A549 (cell line): ENCODE measurements at regions not wholly inside any gene's neighbourhood (a gene's known extent, or its start where the extent isn't known, plus 50 kb on each side); places are given as distances from the start of the nearest gene placed in this dataset.

ENCODE experiments used
- ATAC-seq, 2 experiments: fragments of 200-7000 bp in 1 of 2; fragments of >200 bp in 1 of 2; cut with Nextera tagmentation in 1 of 2; cut with Tn5 transposase in 1 of 2; 3 replicates each; pipeline versions ENCODE4 v1.8.0 to v1.9.1; 2018 to 2020; ENCODE audit warnings: mild to moderate bottlenecking in 1 of 2, moderate library complexity in 1 of 2
- CTCF ChIA-PET: fragments of 300-600 bp; sonication (Branson Sonifier 250); formaldehyde crosslinking; extraction: SDS; loops from one replicate; lab custom pipeline; 2021; ENCODE audit warnings: antibody characterized with exemption, inconsistent platforms; lab: Yijun Ruan, JAX
- POLR2A ChIA-PET: fragments of 350-600 bp; formaldehyde crosslinking; extraction: SDS; loops from one replicate; lab custom pipeline; 2021; ENCODE audit warnings: antibody characterized with exemption, inconsistent platforms; lab: Yijun Ruan, JAX
- DNase-seq, 2 experiments: peaks; one replicate each; pipeline versions ENCODE4 v3.0.0 to v3.0.0-alpha.2; 2011 to 2016; ENCODE audit warnings: low read depth in 1 of 2, low spot score in 1 of 2
- FAIRE-seq: peaks from 2 replicates; lab custom pipeline; 2011; peaks lifted over from hg19 to GRCh38; lab: Jason Lieb, UNC
- H3K27ac ChIP-seq, 2 experiments: fragments of >200 bp; sonication (Bioruptor Twin); formaldehyde crosslinking; 3 replicates each; pipeline ENCODE4 v1.5.1; 2016 to 2017
- H3K4me1 ChIP-seq: fragments of >200 bp; sonication (Bioruptor Twin); formaldehyde crosslinking; 3 replicates; pipeline ENCODE4 v1.6.1; 2016
- H3K4me2 ChIP-seq: fragments of >200 bp; sonication (Bioruptor Twin); formaldehyde crosslinking; 3 replicates; pipeline ENCODE4 v1.6.1; 2016
- H3K4me3 ChIP-seq: fragments of >200 bp; sonication (Bioruptor Twin); formaldehyde crosslinking; 3 replicates; pipeline ENCODE4 v1.5.1; 2016
- H3K9me3 ChIP-seq: fragments of >200 bp; sonication (Bioruptor Twin); formaldehyde crosslinking; 3 replicates; pipeline ENCODE4 v1.6.1; 2016
- BCL3 ChIP-seq: fragments of >200 bp; sonication (Bioruptor Twin); formaldehyde crosslinking; IDR thresholded peaks from 3 replicates; pipeline ENCODE4 v1.6.1; 2016
- EHF ChIP-seq: fragments of 250-450 bp; sonication (Bioruptor Pico); IDR thresholded peaks from 2 replicates; pipeline ENCODE4 v1.5.0; 2020; ENCODE audit warnings: mild to moderate bottlenecking
- EP300 ChIP-seq, 2 experiments: fragments of >200 bp; sonication (Bioruptor Twin); formaldehyde crosslinking; IDR thresholded peaks; 2 replicates in 1 of 2; 3 replicates in 1 of 2; pipeline ENCODE4 v1.6.1; 2016 to 2017
- ESRRA ChIP-seq: fragments of 150-350 bp; IDR thresholded peaks from 2 replicates; pipeline ENCODE4 v1.6.1; 2014; ENCODE audit warnings: mild to moderate bottlenecking, low read length, borderline replicate concordance
- FOSL2 ChIP-seq, 2 experiments: fragments of 450-650 bp in 1 of 2; fragments of >200 bp in 1 of 2; sonication (Bioruptor Twin) in 1 of 2; formaldehyde crosslinking; IDR thresholded peaks; 2 replicates each; pipeline versions ENCODE4 v1.5.0 to v1.6.1; 2016 to 2020; ENCODE audit warnings: mild to moderate bottlenecking in 1 of 2, moderate library complexity in 1 of 2
- GATA3 ChIP-seq: IDR thresholded peaks from 2 replicates; pipeline ENCODE4 v1.6.1; 2012; ENCODE audit warnings: borderline replicate concordance
- HDAC2 ChIP-seq: fragments of 200-600 bp; sonication (generic); IDR thresholded peaks from 2 replicates; pipeline ENCODE4 v1.6.1; 2016
- HEYL ChIP-seq: fragments of 250-450 bp; sonication (Bioruptor Pico); IDR thresholded peaks from 2 replicates; pipeline ENCODE4 v1.8.0; 2021; ENCODE audit warnings: mild to moderate bottlenecking, moderate library complexity
- HOXA7 ChIP-seq: fragments of 250-450 bp; sonication (Bioruptor Pico); IDR thresholded peaks from 2 replicates; pipeline ENCODE4 v1.5.0; 2020; ENCODE audit warnings: mild to moderate bottlenecking, moderate library complexity
- HOXB13 ChIP-seq: fragments of 250-450 bp; sonication (Bioruptor Pico); IDR thresholded peaks from 2 replicates; pipeline ENCODE4 v1.5.0; 2020; ENCODE audit warnings: low read depth, mild to moderate bottlenecking, moderate library complexity
- HOXB5 ChIP-seq: fragments of 250-450 bp; sonication (Bioruptor Pico); IDR thresholded peaks from 2 replicates; pipeline ENCODE4 v1.5.0; 2020; ENCODE audit warnings: mild to moderate bottlenecking, moderate library complexity
- JUNB ChIP-seq: fragments of >200 bp; sonication (Bioruptor Twin); formaldehyde crosslinking; IDR thresholded peaks from 2 replicates; pipeline ENCODE4 v1.6.1; 2016
- KDM5A ChIP-seq: fragments of 200-600 bp; sonication (generic); IDR thresholded peaks from 2 replicates; pipeline ENCODE4 v1.6.1; 2016; ENCODE audit warnings: antibody characterized with exemption, mild to moderate bottlenecking
- MAFK ChIP-seq: fragments of 450-650 bp; IDR thresholded peaks from 2 replicates; pipeline ENCODE4 v1.6.1; 2014; ENCODE audit not compliant: partially characterized antibody
- MAX ChIP-seq: IDR thresholded peaks from 2 replicates; pipeline ENCODE4 v1.6.1; 2012
- MAZ ChIP-seq: fragments of 150-350 bp; IDR thresholded peaks from 2 replicates; pipeline ENCODE4 v1.6.1; 2014; ENCODE audit warnings: antibody characterized with exemption, low read depth, low read length, borderline replicate concordance
- RAD21 ChIP-seq, 2 experiments: fragments of >200 bp in 1 of 2; sonication (Bioruptor Twin) in 1 of 2; formaldehyde crosslinking in 1 of 2; IDR thresholded peaks in 1 of 2; conservative IDR thresholded peaks in 1 of 2; 2 replicates in 1 of 2; 3 replicates in 1 of 2; pipeline ENCODE4 v1.6.1; 2012 to 2018; ENCODE audit warnings: inconsistent platforms in 1 of 2
- RARB ChIP-seq: fragments of 250-450 bp; sonication (Bioruptor Pico); IDR thresholded peaks from 2 replicates; pipeline ENCODE4 v1.8.0; 2021; ENCODE audit warnings: mild to moderate bottlenecking, moderate library complexity
- RFX5 ChIP-seq: fragments of 450-650 bp; IDR thresholded peaks from 2 replicates; pipeline ENCODE4 v1.7.1; 2014; ENCODE audit warnings: antibody characterized with exemption, mild to moderate bottlenecking, moderate library complexity
- SMC3 ChIP-seq: fragments of >200 bp; sonication (Bioruptor Twin); formaldehyde crosslinking; IDR thresholded peaks from 3 replicates; pipeline ENCODE4 v1.6.1; 2018; ENCODE audit warnings: inconsistent platforms
- SREBF2 ChIP-seq: fragments of 450-650 bp; IDR thresholded peaks from 2 replicates; pipeline ENCODE4 v1.6.1; 2014; ENCODE audit warnings: mild to moderate bottlenecking, moderate library complexity
- TFCP2L1 ChIP-seq: fragments of 250-450 bp; sonication (Bioruptor Pico); IDR thresholded peaks from 2 replicates; pipeline ENCODE4 v1.5.0; 2021; ENCODE audit warnings: mild to moderate bottlenecking
- USF2 ChIP-seq: fragments of 450-650 bp; IDR thresholded peaks from 2 replicates; pipeline ENCODE4 v1.6.1; 2014; ENCODE audit warnings: antibody characterized with exemption
- ZC3H11A ChIP-seq: fragments of 450-650 bp; IDR thresholded peaks from 2 replicates; pipeline ENCODE4 v1.6.1; 2014; ENCODE audit warnings: antibody characterized with exemption, mild to moderate bottlenecking
- ZNF302 ChIP-seq: fragments of 250-450 bp; sonication (Bioruptor Pico); IDR thresholded peaks from 2 replicates; pipeline ENCODE4 v1.9.0; 2021; ENCODE audit warnings: inconsistent platforms, mild to moderate bottlenecking, moderate library complexity
- ZSCAN20 ChIP-seq: fragments of 250-450 bp; sonication (Bioruptor Pico); IDR thresholded peaks from 2 replicates; pipeline ENCODE4 v1.8.0; 2022; ENCODE audit warnings: mild to moderate bottlenecking, moderate library complexity
- WGBS: methylation state at CpG from one replicate; pipeline ENCODE4 v1.1.6; 2017; ENCODE audit errors: missing lambda C conversion rate; 5-methylcytosine and 5-hydroxymethylcytosine counted together
- TF ChIP-seq, protein P1 (sequence below): IDR thresholded peaks from 2 replicates; pipeline ENCODE4 v1.6.1; 2012; ENCODE audit warnings: low read depth, borderline replicate concordance
- TF ChIP-seq, protein P2 (sequence below): fragments of >200 bp; sonication (Bioruptor Twin); formaldehyde crosslinking; IDR thresholded peaks from 2 replicates; pipeline ENCODE4 v1.6.1; 2016

DNA sequence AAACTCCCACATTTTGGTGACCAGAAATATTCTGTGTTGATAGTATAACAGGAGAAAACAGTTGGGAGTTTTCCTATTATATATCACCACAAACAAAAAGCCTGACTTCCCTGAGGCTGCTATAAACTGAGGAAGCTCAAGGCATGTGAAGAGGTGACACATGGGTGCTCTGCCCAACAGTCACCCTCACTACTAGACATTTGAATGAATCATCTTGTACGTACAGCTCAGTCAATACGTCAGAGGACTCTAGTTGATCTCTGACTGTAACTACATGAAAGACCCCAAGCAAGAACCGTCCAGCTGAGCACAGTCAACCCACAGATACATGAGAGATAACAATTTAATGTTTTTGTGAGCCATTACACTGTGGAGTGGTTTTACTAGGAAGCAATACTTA lies 338.3 kb upstream of the ATP11B start:
- FAIRE-seq = no peak
- ChIA-PET POLR2A (no interaction called here), CTCF (no interaction called here)

GRCh38 chr3:182460303-182460702 lies 333.0 kb upstream of the ATP11B start:
- no peaks in the 10 kb centered on the region for H3K4me1 ChIP-seq
- H3K4me3 ChIP-seq = no peak overlapping the region
- WGBS = 4% methylated on average over 4 of the region's 4 CpGs
- H3K9me3 ChIP-seq = no peaks in the 10 kb centered on the region
- DNase-seq = no peak
- CTCF ChIA-PET = no interaction called here
- TF ChIP-seq HOXA7 = no peak
- TF ChIP-seq, protein P1, sequence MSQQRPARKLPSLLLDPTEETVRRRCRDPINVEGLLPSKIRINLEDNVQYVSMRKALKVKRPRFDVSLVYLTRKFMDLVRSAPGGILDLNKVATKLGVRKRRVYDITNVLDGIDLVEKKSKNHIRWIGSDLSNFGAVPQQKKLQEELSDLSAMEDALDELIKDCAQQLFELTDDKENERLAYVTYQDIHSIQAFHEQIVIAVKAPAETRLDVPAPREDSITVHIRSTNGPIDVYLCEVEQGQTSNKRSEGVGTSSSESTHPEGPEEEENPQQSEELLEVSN = no peak
- no peak for TF ChIP-seq EHF (CRISPR knock-in tag)
- no peak for TF ChIP-seq MAX
- no peak for TF ChIP-seq SREBF2
- no peak for TF ChIP-seq HDAC2
- no peak for TF ChIP-seq MAFK
- no peak for TF ChIP-seq RFX5
- no peak for TF ChIP-seq KDM5A
- TF ChIP-seq BCL3 = no peak
- TF ChIP-seq RARB (CRISPR knock-in tag) = no peak
- no peak for TF ChIP-seq ESRRA
- no peak for TF ChIP-seq ZSCAN20 (CRISPR knock-in tag)
- no peak for TF ChIP-seq HOXB5 (CRISPR knock-in tag)
- no peak for TF ChIP-seq FOSL2 (IDR thresholded peaks at IDR 0.05)
- no peak for TF ChIP-seq FOSL2 (CRISPR knock-in tag; IDR thresholded peaks at IDR 0.05)
- TF ChIP-seq MAZ = no peak
- TF ChIP-seq, protein P2, sequence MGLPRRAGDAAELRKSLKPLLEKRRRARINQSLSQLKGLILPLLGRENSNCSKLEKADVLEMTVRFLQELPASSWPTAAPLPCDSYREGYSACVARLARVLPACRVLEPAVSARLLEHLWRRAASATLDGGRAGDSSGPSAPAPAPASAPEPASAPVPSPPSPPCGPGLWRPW = no peak
- no peak for TF ChIP-seq SMC3
- TF ChIP-seq JUNB = no peak
- H3K27ac ChIP-seq = no peak overlapping the region
- no peak overlapping the region for H3K4me2 ChIP-seq
- no peak for ATAC-seq
- no peak for FAIRE-seq
- POLR2A ChIA-PET = no interaction called here

More for the DNA sequence above, 338.3 kb upstream of the ATP11B start:
- ATAC-seq (no peak), DNase-seq (no peak)
- H3K4me3 ChIP-seq = no peak overlapping the region
- WGBS = 14% methylated on average over 3 of the region's 3 CpGs
- H3K27ac ChIP-seq = no peak overlapping the region
- H3K9me3 ChIP-seq = no peaks in the 10 kb centered on the region
- H3K4me1 ChIP-seq = no peaks in the 10 kb centered on the region
- TF ChIP-seq ZNF302 (CRISPR knock-in tag) = no peak
- no peak for TF ChIP-seq JUNB
- TF ChIP-seq USF2 = no peak
- no peak for TF ChIP-seq SMC3
- TF ChIP-seq ZC3H11A = no peak
- TF ChIP-seq HOXA7 = no peak
- no peak for TF ChIP-seq HEYL (CRISPR knock-in tag)
- no peak for TF ChIP-seq GATA3
- no peak for TF ChIP-seq KDM5A
- TF ChIP-seq HOXB13 (CRISPR knock-in tag) = no peak
- TF ChIP-seq RAD21 (conservative IDR thresholded peaks at IDR 0.05 in 1 of 2, IDR thresholded peaks at IDR 0.05 in 1 of 2) = no peak
- TF ChIP-seq TFCP2L1 (CRISPR knock-in tag) = no peak
- TF ChIP-seq EP300 (IDR thresholded peaks at IDR 0.05) = no peak
- H3K4me2 ChIP-seq = no peak overlapping the region
